GM19238 (cell line): ENCODE measurements at regions not wholly inside any gene's neighbourhood (a gene's known extent, or its start where the extent isn't known, plus 50 kb on each side); places are given as distances from the start of the nearest gene placed in this dataset.

Experiments
- DNase-seq: peaks from one replicate; pipeline ENCODE4 v3.0.0; 2011; ENCODE audit warnings: low spot score; ENCODE audit not compliant: insufficient read length

DNA sequence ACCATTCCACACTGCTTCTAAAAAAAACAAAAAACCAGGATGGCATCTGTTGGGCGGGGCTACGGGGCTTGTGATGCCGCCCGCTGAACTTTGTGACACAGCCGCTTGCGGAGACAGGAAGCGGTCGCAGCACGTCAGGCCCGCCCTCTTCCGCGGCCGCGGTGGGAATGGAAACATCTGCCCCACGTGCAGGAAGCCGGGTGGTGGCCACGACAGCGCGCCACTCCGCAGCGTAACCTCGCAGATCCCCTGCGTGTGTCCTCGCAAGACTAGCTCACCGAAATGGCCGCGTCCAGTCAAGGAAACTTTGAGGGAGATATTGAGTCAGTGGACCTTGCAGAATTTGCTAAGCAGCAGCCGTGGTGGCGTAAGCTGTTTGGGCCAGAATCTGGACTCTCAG is 168.5 kb downstream of the SUCLG1 start:
- DNase-seq: no peak

DNA sequence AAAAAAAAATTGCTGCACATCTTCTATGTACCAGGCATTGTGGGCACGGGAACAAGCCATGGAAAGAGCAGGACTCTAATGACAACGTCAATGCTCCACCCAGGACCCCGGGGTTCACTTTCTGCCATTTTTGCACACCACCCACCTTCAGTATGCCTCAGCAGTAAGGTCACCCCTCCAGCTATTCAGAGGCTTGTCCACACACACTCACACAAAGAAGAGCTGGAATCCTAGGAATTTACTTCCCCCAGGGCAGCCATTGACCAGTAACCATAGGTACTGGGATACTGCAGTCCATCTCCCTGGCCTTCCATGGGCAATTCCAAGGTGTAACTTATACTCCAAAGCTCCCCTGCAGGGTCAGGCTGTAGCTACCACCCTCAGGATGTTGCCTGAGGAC is 170.8 kb downstream of the SUCLG1 start:
- DNase-seq: no peak

DNA sequence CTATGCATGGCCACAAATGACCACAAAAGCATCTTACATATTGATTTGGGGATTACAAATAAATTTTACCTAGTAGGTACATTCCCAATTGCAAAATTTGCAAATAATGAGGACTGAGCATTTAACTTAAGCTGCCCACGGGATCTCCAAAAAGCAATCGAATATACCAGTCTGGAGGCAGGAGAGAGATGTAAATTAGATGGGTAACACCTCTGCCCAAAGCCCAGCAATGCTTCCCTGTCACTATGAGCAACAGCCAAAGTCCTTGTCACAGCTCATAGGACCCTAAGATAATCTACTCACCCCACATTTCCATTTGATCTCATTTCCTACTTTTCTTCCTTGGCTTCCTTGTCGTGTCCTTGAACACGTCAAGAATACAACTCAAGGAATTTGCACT is 172.2 kb downstream of the SUCLG1 start:
- no peak for DNase-seq

DNA sequence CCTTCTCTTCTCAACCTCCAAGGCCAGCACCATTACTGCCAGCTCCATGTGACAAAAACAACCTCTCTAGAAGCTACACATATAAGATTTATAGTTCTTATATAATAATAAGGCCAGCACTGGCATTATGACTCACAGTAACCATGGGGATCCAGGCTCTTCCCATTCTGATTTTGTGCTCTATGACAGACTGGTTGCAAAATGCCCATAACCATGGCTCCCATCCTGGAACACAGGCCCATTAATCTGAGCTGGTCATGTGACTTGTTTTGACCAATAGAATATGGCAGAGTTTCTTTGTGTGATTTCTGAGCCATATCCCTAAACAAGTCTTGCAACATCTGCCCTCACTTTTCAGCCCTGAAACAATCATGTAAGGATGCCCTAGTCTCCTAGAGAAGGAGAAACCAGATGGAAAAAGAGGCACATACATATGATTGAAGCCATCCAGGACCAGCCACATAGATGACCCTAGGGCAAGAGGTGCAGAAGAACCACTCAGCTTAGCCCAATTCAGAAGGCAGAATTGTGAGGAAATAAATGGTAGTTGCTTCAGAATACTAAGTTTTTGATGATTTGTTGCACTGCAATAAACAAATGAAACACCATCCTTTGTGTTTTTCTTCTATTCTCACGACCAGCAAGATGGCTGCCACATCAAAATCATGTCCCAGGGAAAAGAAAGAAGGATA is 173.9 kb downstream of the SUCLG1 start:
- no peak for DNase-seq

DNA sequence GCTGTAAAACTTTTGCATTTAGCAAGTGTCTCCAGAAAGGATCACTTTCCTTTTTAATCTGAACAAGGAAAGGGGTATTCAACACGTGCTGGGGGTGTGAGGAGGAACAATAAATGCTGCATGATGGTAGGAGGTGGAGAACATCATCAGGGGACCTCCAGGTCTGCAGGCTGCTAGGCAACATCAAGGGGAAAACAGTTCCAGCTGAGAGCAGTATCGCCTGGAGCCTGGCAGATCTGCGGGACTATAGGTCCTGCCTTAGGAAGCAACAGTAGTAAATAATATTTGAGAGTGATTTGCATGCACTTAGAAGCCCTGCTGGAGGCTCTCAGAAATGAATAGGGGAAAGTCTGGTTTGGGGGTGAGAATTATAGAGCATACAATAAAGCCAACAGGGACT is 175.6 kb downstream of the SUCLG1 start:
- DNase-seq: no peak

DNA sequence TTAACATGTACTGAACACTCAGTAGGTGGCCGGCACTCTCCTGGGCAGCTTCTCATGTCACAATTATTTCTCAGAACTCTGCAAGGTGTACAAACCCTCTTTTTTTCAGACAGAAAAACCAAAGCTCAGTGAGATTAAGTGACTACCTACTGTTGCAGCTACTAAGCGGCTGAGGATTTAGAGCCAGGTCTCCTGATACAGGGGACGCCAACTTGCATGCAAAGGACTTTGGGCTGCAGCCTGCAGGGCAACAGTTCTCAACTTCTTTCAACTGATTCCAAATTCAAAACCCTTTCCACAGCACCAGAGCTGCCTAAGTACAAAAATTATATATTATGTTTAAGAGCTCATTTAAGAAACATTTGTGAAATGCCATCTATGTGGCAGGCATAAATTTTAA is 177.6 kb downstream of the SUCLG1 start:
- no peak for DNase-seq

DNA sequence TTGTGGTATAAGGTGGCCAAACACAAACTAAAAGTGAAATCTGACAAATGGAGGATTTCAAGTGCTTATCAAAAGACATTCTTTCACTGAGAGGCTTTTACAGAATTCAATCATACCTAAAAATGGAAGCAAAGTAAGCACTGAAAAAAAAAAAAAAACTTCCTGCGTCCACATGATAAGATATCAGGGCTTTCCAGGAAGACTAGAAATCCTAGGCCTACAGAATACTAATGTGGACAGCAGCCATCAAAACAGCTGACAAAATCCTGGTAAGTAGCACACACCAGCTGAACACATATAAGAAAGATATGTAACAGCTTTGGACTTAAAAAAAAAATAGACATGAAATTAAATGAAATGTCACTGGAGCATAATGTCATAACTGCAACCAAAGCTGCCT is 178.2 kb downstream of the SUCLG1 start:
- no peak for DNase-seq

DNA sequence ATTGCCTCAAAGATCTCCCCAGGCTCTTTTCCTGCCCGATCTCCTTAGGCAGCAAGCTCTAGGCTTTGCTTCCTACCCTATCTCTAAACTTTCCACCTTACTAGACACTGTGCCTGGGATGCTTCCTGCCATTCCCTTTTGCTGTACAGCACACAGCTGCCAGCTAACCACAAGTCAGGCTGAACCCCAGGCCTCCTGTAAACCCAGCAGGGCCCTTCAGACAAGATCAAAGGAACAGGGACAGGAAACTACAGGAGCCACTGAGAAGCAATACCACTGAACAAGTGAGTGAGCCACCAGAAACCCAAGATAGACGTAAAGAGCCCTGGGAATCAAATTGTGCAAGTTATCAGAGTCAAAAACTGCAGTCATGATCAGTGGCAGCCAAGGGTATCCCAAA is 180.7 kb downstream of the SUCLG1 start:
- no peak for DNase-seq

DNA sequence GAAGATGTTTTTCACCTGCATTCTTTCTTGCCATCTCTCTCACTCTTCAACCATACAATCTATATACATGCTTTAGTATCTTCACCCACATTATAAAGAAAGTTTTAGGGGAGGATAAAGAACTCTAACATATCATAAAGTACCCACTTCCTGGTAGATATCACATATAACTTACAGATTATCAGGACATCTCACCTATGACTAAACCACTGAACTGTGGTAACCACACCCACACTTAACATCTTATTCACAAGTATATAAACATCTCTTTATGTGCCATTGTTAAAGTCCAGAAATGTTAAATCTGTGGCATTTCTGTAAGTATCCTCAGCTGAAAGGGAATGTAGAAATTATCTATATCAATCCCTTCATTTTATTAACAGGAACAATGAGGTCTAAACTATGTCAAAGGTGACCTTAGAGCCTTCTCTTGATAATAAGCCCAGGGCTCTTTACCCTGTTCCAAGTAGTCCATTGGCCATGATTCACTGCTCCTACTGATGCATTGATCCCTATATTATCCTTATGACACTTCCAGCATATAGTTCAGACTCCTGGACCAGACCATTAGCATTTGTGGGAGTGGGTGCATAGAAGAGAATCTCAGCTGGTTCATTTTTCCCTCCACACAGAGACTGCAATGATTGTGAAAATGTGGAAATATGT is 182.4 kb downstream of the SUCLG1 start:
- DNase-seq: no peak

DNA sequence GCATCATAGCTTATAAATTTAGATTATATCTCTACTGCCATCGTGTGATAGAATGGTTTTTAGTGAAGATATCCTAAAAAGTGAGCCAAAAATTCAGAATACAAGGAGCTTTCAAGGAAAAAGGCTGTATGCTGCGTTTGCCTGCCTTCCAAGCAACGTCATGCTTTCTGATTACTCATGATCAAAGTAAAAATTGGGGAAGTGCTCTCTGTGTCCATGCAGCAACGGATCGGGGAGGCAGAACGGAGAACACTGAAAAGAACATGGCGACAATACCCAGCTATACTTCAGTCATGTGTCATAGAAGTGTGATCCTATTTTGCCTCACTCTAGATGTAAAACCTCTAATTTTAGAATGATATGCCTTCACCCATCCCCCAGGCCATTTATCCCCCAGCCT is 185.7 kb downstream of the SUCLG1 start:
- no peak for DNase-seq

DNA sequence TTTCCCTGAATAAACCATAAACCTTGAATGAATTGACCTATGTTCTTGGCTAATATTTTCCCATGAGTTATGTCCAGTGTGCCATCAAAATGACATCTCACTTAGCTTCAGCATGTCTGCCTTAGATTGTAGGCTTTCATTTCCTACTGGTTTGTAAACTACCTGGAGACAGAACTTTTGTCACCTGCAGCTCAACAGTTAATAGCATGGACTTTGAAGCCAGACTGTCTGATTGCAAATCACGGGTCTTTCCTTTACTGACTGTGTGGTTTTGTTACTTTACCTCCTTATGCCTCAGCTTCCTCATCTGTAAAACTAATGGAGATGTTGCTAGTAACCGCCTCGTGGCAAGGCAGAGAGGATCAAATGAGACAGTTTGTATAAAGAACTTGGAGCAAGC is 187.1 kb downstream of the SUCLG1 start:
- no peak for DNase-seq

DNA sequence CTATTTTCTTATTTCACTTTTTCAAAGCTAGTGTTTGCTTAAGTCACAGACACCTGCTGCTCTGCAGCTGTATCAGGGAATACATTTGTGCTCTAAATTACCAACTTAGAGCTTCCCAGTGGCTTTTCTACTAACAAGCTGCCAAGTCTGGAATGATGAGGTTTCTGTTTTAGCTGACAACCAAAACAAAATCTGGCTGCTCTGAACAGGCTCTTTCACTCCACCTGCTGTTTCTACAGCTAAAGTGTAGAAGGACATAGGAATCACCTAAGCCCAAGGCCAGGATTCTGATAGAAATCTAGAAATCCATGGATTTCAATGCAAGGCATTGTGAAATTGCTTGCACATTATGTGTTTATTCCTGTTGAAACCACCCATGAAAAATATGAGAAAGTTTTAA is 201.2 kb downstream of the SUCLG1 start:
- no peak for DNase-seq

DNA sequence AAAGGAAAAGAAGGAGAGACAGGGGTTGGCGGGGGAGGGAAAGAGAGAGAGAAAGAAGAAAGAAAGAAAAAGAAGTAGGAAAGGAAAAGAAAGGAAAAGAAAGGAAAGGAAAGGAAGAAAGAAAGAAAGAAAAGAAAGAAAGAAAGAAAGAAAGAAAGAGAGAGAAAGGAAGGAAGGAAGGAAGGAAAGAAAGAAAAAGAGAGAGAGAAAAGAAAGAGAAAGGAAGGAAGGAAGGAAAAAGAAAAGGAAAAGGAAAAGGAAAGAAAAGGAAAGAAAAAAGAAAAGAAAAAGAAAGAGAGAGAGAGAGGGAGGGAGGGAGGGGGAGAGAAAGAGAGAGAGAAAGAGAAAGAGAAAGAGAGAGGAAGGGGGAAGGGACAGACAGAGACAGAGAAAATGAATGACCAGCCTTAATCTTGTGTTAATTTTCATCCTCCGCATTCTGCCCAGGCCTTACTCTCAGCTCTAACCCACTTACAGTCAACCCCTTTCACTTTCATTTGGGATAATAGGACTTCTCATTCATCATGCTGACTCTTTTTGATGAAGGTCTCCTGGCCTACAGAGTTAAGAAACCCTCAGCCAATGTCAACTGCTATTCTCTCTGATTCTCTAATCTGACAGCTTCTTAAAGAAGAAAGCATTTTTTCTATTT is 207.3 kb downstream of the SUCLG1 start:
- no peak for DNase-seq

DNA sequence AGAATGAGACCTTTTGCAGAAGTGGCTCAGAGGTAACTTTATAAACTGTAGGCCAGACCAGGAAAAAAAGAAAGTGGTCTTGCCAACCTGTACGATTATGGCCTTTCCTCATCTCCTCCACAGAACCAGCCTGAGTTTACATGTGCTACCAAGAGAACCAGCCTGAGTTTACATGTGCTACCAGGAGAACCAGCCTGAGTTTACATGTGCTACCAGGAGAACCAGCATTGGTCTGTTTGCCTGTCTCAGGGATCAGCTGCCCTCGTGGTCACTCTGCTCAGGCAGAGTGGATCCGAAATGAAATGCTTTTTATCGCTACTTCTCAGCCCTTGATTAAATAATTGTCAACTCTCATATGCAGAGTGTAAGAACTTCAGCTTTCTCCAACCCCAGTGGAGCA is 209.9 kb downstream of the SUCLG1 start:
- no peak for DNase-seq

DNA sequence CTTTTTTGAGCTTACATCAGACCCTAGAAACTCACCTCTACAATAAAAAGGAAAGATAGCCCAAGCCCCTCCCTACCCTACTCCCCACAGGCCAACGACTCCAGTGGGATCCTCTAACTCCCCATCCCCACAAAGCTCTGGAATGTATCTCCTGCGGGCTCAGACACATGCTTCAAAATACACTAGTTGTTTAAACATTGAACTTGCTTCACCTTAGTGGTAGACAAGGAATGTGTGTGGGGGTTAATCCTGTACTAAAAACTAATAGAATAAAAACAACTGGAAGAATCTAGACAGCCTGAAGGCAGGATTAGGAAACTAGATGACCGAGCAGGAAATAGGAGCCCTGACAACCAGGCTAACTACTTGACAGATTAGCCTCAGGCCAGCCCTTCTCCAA is 211.5 kb downstream of the SUCLG1 start:
- DNase-seq: no peak

DNA sequence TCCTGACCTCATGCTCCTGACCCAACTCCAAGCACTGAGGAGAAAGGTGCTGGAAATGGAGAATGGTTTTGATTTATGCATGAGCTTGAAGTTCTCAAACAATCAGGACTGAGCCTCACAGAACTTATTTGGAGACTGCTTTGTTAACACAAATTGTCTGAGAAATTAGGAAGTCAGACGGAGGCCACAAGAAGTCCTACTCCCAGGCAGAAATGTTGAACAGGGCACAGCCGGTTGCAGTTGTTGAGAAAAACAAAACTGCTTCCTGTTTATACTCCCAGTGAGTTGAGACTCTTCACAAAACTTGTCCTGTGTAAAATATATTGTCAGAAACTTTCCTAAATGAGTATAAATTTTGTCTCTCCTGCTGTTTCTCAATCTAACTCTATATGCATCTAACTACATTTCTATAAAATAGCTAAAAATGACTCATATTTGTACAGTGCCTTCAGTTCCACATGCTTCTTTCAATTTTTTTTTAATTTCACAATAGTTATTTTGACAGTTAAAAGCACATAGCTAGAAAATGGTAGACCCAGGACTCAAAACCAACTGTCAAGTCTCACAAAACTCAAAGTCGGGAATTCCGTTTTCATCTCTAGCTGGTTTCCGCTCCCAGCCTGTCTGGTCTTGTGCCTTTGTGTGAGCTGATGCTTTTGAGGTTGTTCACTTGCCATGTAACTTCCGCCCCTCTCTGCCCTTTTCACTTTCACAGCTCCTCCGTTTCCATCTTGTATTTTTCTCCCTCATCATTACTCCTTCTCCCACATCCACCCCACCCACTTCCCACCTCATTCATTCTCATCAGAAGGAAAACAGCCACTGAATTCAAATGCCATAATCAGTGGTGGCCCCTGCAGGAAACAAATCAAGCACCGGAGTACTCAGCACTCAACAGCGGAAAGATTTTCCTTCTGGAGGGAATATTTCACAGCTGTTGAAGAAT is 215.0 kb downstream of the SUCLG1 start:
- no peak for DNase-seq

DNA sequence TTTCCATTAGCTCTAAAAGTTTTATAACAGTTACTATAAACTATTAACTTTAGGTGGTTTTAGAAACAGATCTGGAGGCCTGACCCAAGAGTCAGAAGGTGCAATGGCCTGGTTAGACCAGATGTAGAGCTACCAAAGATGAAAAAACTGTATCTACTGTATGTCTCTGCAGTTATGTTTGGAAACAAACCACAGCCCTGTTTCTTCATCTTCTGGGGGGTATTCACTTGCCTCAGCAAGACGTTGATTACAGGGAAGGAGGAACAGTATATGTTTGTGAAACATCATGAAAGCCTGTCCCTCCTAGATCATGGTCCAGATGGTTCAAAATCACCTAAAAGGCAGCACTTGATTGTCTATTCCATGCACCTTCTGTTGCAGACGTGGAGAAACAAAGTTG is 220.2 kb downstream of the SUCLG1 start:
- no peak for DNase-seq

DNA sequence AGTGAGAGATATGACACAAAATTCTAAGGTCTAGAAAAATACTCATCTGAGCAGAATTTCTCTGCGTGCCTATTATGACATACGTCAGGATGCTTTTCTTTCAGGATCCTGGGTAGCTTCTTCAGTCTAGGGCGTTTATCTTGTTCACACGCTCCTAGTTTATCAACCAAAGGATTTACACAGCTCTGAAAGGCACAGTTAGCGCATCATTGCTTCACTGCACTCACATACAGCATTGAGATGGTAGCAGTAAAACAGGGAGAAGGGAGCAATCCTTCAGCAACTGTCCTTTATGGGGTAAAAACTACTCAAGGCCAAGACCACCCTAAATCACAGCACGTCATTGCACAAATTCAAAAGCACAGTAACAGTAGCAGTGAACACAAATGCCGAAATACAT is 222.8 kb downstream of the SUCLG1 start:
- no peak for DNase-seq

DNA sequence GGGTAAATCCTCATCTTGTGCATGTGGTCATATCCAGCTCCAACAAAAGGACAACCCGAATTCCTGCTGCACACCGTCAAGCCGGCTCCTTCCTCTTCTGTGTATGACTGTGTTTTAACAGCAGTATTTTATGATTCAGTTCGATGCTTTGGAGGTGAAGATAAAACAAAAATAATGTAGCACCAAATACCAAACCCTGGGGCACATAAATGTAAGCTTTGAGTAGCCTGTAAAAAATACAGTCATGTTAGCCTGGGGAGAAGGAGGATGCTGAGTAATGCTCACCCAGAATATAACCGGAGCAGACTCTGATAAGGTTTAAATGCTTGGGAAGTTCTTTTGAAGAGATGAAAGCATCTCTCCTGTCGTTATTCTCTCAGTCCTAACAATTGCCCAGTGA is 225.0 kb downstream of the SUCLG1 start:
- DNase-seq: no peak

DNA sequence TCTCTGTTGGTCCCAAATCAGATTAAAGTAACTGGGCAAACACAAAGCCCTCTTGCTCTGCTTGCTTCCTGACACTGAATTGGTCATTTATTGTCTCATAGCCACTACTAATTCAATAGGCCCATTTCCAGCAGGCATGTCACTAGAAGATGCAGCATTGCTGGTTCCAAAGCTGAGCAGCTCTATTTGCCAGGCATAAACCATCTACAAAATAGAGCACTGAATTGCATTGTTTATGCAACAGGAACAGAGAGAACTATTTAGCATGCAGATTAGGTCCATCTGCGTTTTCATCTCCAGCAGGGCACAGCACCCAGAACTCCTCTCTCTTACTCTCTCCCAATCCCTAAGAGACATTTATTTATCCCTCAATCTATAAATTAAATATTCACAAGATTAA is 227.6 kb downstream of the SUCLG1 start:
- no peak for DNase-seq

DNA sequence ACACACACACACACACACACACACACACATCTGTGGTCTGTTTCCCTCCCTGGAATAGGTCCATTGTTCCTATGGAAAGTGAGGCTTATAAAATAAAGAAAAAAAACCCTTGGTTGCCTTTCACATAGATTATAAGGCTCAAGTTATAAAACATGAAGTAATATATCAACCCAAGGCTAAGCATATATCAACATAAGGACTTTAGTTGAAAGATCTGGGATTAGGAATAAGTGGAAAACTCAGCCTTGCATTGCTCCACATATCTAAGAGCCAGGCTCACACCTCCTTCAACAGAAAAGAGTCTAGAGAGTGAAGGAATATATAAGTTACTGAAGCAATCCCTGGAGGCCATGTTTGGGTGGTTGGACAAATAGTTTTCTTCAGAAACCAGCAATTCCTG is 235.0 kb downstream of the SUCLG1 start:
- DNase-seq: no peak

DNA sequence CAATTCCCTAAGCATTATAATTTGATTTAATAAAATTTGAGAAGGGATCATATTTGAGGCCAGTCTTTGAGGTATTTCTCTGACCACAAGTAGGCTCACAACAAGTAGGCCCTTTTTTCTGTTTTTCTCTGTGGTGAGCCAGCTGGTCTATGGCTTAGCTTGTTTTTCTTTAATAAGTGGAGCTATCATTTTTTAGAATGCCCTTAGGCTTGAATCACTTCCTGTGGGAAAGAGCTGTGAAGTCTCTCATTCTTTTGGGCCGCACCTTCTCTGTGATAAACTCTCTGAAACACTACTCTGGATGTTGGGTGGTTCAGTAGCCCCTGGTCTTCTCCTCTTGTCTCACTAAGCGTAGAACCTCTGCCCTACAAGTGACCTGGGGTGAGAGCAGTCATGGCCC is 235.9 kb downstream of the SUCLG1 start:
- no peak for DNase-seq
